Neural crest cell (in vitro differentiated cells): ENCODE measurements at regions not wholly inside any gene's neighbourhood (a gene's known extent, or its start where the extent isn't known, plus 50 kb on each side); places are given as distances from the start of the nearest gene placed in this dataset.

Experiments used
- DNase-seq: peaks from one replicate; pipeline ENCODE4 v3.0.0; 2021; ENCODE audit warnings: low read depth, mixed read lengths, low spot score
- H3K27ac Mint-ChIP-seq: one replicate; pipeline ENCODE4 v1.8.0; 2021; ENCODE audit warnings: mild to moderate bottlenecking, mixed read lengths; ENCODE audit not compliant: unreplicated experiment
- H3K27me3 Mint-ChIP-seq: 2 replicates; pipeline ENCODE4 v1.8.0; 2021; ENCODE audit warnings: low read depth, mild to moderate bottlenecking, mixed read lengths
- H3K36me3 Mint-ChIP-seq: 2 replicates; pipeline ENCODE4 v1.8.0; 2021; ENCODE audit warnings: low read depth, mild to moderate bottlenecking, mixed read lengths
- H3K4me1 Mint-ChIP-seq: 2 replicates; pipeline ENCODE4 v1.8.0; 2021; ENCODE audit warnings: mixed read lengths
- H3K4me3 Mint-ChIP-seq: one replicate; pipeline ENCODE4 v1.8.0; 2021; ENCODE audit warnings: mild to moderate bottlenecking, mixed read lengths
- H3K9me3 Mint-ChIP-seq: 2 replicates; pipeline ENCODE4 v1.8.0; 2021; ENCODE audit warnings: mixed read lengths
- CTCF ChIP-seq: fragments of 200-600 bp; sonication (generic); conservative IDR thresholded peaks from 2 replicates; pipeline ENCODE4 v1.5.0; 2021; ENCODE audit warnings: antibody characterized with exemption, mild to moderate bottlenecking

GRCh38 chr11:129614256-129614944 is 201.2 kb upstream of the TMEM45B start:
- no peaks in the 10 kb centered on the region for H3K9me3 Mint-ChIP-seq
- H3K4me1 Mint-ChIP-seq = peaks cover 13% of the 10 kb centered on the region
- H3K27me3 Mint-ChIP-seq = no peaks in the 10 kb centered on the region
- no peak overlapping the region for H3K4me3 Mint-ChIP-seq
- no peak for TF ChIP-seq CTCF
- no peak overlapping the region for H3K27ac Mint-ChIP-seq
- no peak for DNase-seq
- no peaks in the 10 kb centered on the region for H3K36me3 Mint-ChIP-seq

DNA sequence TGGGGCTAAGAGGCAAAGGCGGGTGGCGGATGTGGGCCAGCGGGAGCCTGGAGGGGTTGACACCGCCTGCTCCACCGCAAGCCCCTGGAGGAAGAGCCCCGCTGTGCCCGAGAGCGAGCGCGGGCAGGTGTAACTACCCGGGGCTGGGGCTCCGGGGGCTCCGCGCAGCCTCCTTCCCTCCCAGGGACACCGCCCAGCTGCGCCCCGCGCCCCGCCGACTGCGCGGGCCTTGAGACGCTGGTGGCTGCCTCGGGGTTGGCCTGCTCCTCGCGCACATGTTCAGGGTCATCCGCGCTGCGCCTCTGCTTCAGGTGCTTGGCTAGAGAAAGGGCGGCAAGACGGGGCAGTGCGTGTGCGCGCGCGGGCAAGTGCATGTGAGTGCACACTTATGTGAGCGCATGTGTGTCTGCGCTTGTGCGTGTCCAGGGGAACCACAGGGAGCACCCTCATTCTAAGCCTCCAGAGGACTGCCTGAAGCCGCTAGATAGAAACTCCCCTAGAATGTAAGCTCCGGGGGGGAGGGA is 197.5 kb upstream of the TMEM45B start:
- Mint-ChIP-seq H3K27me3 (peaks cover 11% of the 10 kb centered on the region), H3K36me3 (no peaks in the 10 kb centered on the region), H3K9me3 (no peaks in the 10 kb centered on the region), H3K4me1 (no peaks in the 10 kb centered on the region), H3K4me3 (no peak overlapping the region), H3K27ac (no peak overlapping the region)
- no peak for TF ChIP-seq CTCF
- no peak for DNase-seq

- DNase-seq = no peak
- Mint-ChIP-seq H3K27me3 (peaks cover 11% of the 10 kb centered on the region), H3K9me3 (peaks cover 2% of the 10 kb centered on the region), H3K4me3 (no peak overlapping the region), H3K27ac (no peak overlapping the region), H3K36me3 (no peaks in the 10 kb centered on the region), H3K4me1 (no peaks in the 10 kb centered on the region)
- no peak for TF ChIP-seq CTCF
Observed at GRCh38 chr11:129620237-129621104, 195.2 kb upstream of the TMEM45B start.

GRCh38 chr11:129625930-129626329 is 189.7 kb upstream of the TMEM45B start:
- H3K27me3 Mint-ChIP-seq = peaks cover 8% of the 10 kb centered on the region
- no peak overlapping the region for H3K4me3 Mint-ChIP-seq
- DNase-seq = no peak
- H3K9me3 Mint-ChIP-seq = peaks cover 5% of the 10 kb centered on the region
- H3K36me3 Mint-ChIP-seq = peaks cover 2% of the 10 kb centered on the region
- TF ChIP-seq CTCF = no peak
- H3K4me1 Mint-ChIP-seq = no peaks in the 10 kb centered on the region
- H3K27ac Mint-ChIP-seq = no peak overlapping the region

GRCh38 chr11:129631201-129631600 is 184.4 kb upstream of the TMEM45B start:
- no peaks in the 10 kb centered on the region for H3K36me3 Mint-ChIP-seq
- H3K27me3 Mint-ChIP-seq = no peaks in the 10 kb centered on the region
- H3K27ac Mint-ChIP-seq = no peak overlapping the region
- no peak for TF ChIP-seq CTCF
- H3K4me3 Mint-ChIP-seq = no peak overlapping the region
- no peak for DNase-seq
- peaks cover 3% of the 10 kb centered on the region for H3K9me3 Mint-ChIP-seq
- H3K4me1 Mint-ChIP-seq = no peaks in the 10 kb centered on the region
